Gastrocnemius medialis (tissue), 4 donors: ENCODE measurements at regions not wholly inside any gene's neighbourhood (a gene's known extent, or its start where the extent isn't known, plus 50 kb on each side); places are given as distances from the start of the nearest gene placed in this dataset.
A peak's percentile ranks its signal among the peaks of the same experiment; 100 is the strongest.

Experiments used
- ATAC-seq, 2 donors: fragments of 150-250 bp; one replicate each; pipeline ENCODE4 v1.9.1; 2016
- DNase-seq, 2 donors: peaks; one replicate each; pipeline ENCODE4 v3.0.0-alpha.2; 2019
- H3K27ac ChIP-seq, 4 donors: fragments of 200-600 bp; sonication (generic); 1 replicate in 1 of 4; 2 replicates in 3 of 4; pipeline ENCODE4 v1.5.1; 2016 to 2018; ENCODE audit warnings: mild to moderate bottlenecking in 2 of 4, moderate library complexity in 1 of 4
- H3K27me3 ChIP-seq, 3 donors: fragments of 200-600 bp; sonication (generic) in 2 of 3; 1 replicate in 1 of 3; 2 replicates in 2 of 3; pipeline versions ENCODE4 v1.5.1 to v1.6.0; 2016 to 2019; ENCODE audit warnings: mild to moderate bottlenecking in 1 of 3, moderate library complexity in 1 of 3
- H3K36me3 ChIP-seq, 2 donors: fragments of 200-600 bp; sonication (generic) in 1 of 2; one replicate each; pipeline ENCODE4 v1.5.1; 2017 to 2018
- H3K4me1 ChIP-seq, 2 donors: fragments of 200-600 bp; sonication (generic) in 1 of 2; one replicate each; pipeline ENCODE4 v1.5.1; 2016 to 2017; ENCODE audit warnings: mild to moderate bottlenecking in 2 of 2
- H3K4me3 ChIP-seq, 4 donors: fragments of 200-600 bp; sonication (generic) in 3 of 4; 1 replicate in 1 of 4; 2 replicates in 3 of 4; pipeline ENCODE4 v1.5.1; 2016 to 2019; ENCODE audit warnings: mild to moderate bottlenecking in 2 of 4
- H3K9me3 ChIP-seq, 3 donors: fragments of 200-600 bp; sonication (generic) in 2 of 3; 1 replicate in 1 of 3; 2 replicates in 2 of 3; pipeline ENCODE4 v1.5.1; 2016 to 2019
- POLR2A ChIP-seq, 2 donors: fragments of 450-650 bp; IDR thresholded peaks; one replicate each; pipeline ENCODE4 v1.6.1; 2017; ENCODE audit warnings: antibody characterized with exemption in 2 of 2, mild to moderate bottlenecking in 2 of 2, moderate library complexity in 2 of 2
- in situ Hi-C, 4 donors: fragments of 200-750 bp; cut with MboI; loops; one replicate each; pipeline versions ENCODE4 v1.15.0 to v1.8.0; 2017; ENCODE audit warnings: low sequenced_read_pairs in 4 of 4
- intact Hi-C: fragments of 100-400 bp; cut with DNase I; formaldehyde crosslinking; loops from one replicate; pipeline ENCODE4 v1.15.1; 2023; ENCODE audit warnings: low total_unique reads
- TF ChIP-seq, protein P1 (sequence below), 5 experiments: fragments of 450-650 bp in 3 of 5; fragments of 200-600 bp in 2 of 5; sonication (generic) in 2 of 5; IDR thresholded peaks in 4 of 5; conservative IDR thresholded peaks in 1 of 5; 1 replicate in 4 of 5; 2 replicates in 1 of 5; pipeline ENCODE4 v1.5.1; 2016 to 2019; ENCODE audit warnings: antibody characterized with exemption in 5 of 5, mild to moderate bottlenecking in 3 of 5, moderate library complexity in 3 of 5

- H3K4me1 ChIP-seq, result no peaks in the 10 kb centered on the region
- TF ChIP-seq, protein P1, sequence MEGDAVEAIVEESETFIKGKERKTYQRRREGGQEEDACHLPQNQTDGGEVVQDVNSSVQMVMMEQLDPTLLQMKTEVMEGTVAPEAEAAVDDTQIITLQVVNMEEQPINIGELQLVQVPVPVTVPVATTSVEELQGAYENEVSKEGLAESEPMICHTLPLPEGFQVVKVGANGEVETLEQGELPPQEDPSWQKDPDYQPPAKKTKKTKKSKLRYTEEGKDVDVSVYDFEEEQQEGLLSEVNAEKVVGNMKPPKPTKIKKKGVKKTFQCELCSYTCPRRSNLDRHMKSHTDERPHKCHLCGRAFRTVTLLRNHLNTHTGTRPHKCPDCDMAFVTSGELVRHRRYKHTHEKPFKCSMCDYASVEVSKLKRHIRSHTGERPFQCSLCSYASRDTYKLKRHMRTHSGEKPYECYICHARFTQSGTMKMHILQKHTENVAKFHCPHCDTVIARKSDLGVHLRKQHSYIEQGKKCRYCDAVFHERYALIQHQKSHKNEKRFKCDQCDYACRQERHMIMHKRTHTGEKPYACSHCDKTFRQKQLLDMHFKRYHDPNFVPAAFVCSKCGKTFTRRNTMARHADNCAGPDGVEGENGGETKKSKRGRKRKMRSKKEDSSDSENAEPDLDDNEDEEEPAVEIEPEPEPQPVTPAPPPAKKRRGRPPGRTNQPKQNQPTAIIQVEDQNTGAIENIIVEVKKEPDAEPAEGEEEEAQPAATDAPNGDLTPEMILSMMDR (IDR thresholded peaks at IDR 0.05 in 4 of 5, conservative IDR thresholded peaks at IDR 0.05 in 1 of 5), result no peak
- TF ChIP-seq POLR2A (IDR thresholded peaks at IDR 0.05), result no peak
- H3K9me3 ChIP-seq, result no peaks in the 10 kb centered on the region
- peaks cover 20 to 38% (median 28%) of the 10 kb centered on the region in 3 donors for H3K27me3 ChIP-seq
- H3K27ac ChIP-seq, result peak overlapping the region; percentile 50 to 69 (median 66)
- no peak overlapping the region for H3K4me3 ChIP-seq
- DNase-seq (peak in 1 of 2 donors; percentile 22), ATAC-seq (peak; percentile 53 to 59)
- in situ Hi-C loops, result no loop called here
- no peaks in the 10 kb centered on the region for H3K36me3 ChIP-seq
- intact Hi-C loops, result no loop called here
These were observed 62.3 kb upstream of the GATA2 start for GRCh38 chr3:128555098-128555825.

DNA sequence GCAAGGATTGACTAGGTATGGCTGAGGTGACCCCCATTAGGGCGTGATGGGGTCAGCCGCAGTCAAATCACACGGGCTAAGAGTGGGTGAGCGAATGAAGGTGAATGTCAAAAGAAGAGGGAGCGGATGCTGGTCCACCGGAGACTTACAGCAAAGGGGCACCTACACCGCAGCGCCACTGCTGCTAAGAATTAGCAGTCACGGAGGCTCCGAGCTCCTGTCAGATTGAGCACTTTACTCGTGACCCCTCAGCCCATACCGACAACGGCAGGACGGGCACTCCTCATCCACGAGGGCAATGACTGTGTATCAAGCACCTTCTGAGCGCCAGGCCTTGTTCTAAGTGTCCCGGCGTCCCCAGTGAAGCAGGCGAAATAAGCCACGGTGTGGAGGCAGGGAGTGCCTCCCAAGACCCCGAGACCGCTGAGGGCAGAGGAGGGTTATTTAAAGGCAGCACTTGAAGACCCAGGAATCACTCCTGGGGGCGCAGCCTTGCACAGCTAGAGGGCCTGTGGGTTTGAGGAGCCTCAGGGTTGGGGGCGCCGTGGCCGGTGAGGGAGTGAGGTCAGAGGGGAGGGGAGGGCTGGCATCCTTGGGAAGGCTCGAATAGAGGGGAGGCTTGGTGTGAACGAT lies 61.6 kb upstream of the GATA2 start:
- Histone ChIP-seq H3K36me3 (no peaks in the 10 kb centered on the region), H3K27me3 (peaks cover 13 to 38% (median 28%) of the 10 kb centered on the region in 3 donors), H3K9me3 (no peaks in the 10 kb centered on the region), H3K4me3 (no peak overlapping the region), H3K4me1 (no peaks in the 10 kb centered on the region), H3K27ac (peak overlapping the region; percentile 50 to 69 (median 66))
- ATAC-seq, result no peak
- TF ChIP-seq POLR2A (IDR thresholded peaks at IDR 0.05), result no peak
- TF ChIP-seq, protein P1 (IDR thresholded peaks at IDR 0.05 in 4 of 5, conservative IDR thresholded peaks at IDR 0.05 in 1 of 5), result no peak
- in situ Hi-C loops, result no loop called here
- no peak for DNase-seq
- intact Hi-C loops, result no loop called here

- intact Hi-C loops, result no loop called here
- in situ Hi-C loops, result no loop called here
- Histone ChIP-seq H3K4me1 (no peaks in the 10 kb centered on the region), H3K27ac (peak overlapping the region in 2 of 4 donors; percentile 67 to 69), H3K9me3 (no peaks in the 10 kb centered on the region), H3K36me3 (no peaks in the 10 kb centered on the region), H3K4me3 (no peak overlapping the region), H3K27me3 (peaks cover 13 to 33% (median 28%) of the 10 kb centered on the region in 3 donors)
- TF ChIP-seq POLR2A (IDR thresholded peaks at IDR 0.05), result no peak
- TF ChIP-seq, protein P1 (IDR thresholded peaks at IDR 0.05 in 4 of 5, conservative IDR thresholded peaks at IDR 0.05 in 1 of 5), result no peak
- ATAC-seq, result no peak
- DNase-seq, result no peak
These were observed 61.1 kb upstream of the GATA2 start for GRCh38 chr3:128554100-128554464.

DNA sequence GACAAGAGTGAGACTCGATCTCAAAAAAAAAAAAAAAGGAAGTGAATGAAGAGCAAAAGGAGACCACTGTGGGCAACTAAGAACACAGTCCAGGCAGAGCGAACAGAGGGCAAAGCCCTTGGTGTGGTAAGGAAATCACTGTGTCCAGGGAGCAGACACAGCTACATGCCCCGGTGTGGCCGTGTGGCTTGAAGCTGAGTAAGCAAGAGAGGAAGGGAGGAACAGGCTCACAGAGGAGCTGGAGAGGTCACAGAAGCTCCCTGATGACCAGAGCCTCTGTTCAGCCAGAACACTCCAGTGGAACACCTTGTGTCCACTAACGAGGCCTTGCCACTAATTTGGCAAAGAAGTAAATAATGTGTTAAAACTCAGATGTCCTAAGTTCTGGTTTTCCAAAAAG lies 60.6 kb upstream of the GATA2 start:
- H3K4me3 ChIP-seq, result no peak overlapping the region
- H3K4me1 ChIP-seq, result peaks cover 0 to 4% of the 10 kb centered on the region in 2 donors
- intact Hi-C loops (no loop called here), in situ Hi-C loops (no loop called here)
- DNase-seq (no peak), ATAC-seq (no peak)
- no peaks in the 10 kb centered on the region for H3K9me3 ChIP-seq
- peaks cover 13 to 29% (median 28%) of the 10 kb centered on the region in 3 donors for H3K27me3 ChIP-seq
- no peak overlapping the region for H3K27ac ChIP-seq
- TF ChIP-seq, protein P1 (IDR thresholded peaks at IDR 0.05 in 4 of 5, conservative IDR thresholded peaks at IDR 0.05 in 1 of 5), result no peak
- TF ChIP-seq POLR2A (IDR thresholded peaks at IDR 0.05), result no peak
- no peaks in the 10 kb centered on the region for H3K36me3 ChIP-seq
